NCI-H2227 treated with DMSO at 0.1 percent for 48 hours (cell line): ENCODE measurements at regions not wholly inside any gene's neighbourhood (a gene's known extent, or its start where the extent isn't known, plus 50 kb on each side); places are given as distances from the start of the nearest gene placed in this dataset.
"Not testable (repeated sequence)": the region's sequence is repeated elsewhere in the genome, so short reads cannot be mapped to it uniquely, and the experiment has no call there.

Experiments used
- DNase-seq: peaks from one replicate; lab custom pipeline; 2025; lab: John Stamatoyannopoulos, UW

- DNase-seq: no peak
These were observed 342.8 kb downstream of the DHX15 start for GRCh38 chr4:24241511-24241910.

GRCh38 chr4:24240655-24241054 is 343.7 kb downstream of the DHX15 start:
- DNase-seq: no peak

- no peak for DNase-seq
These were observed 346.6 kb downstream of the DHX15 start for GRCh38 chr4:24237709-24238108.

GRCh38 chr4:24236532-24236931 is 346.7 kb upstream of the PPARGC1A start:
- no peak for DNase-seq

- DNase-seq: no peak
These were observed 346.3 kb upstream of the PPARGC1A start for GRCh38 chr4:24236120-24236519.

- no peak for DNase-seq
These were observed 345.8 kb upstream of the PPARGC1A start for GRCh38 chr4:24235618-24236017.

GRCh38 chr4:24234288-24234848 is 344.5 kb upstream of the PPARGC1A start:
- no peak for DNase-seq

GRCh38 chr4:24230955-24231354 is 341.1 kb upstream of the PPARGC1A start:
- DNase-seq: no peak

- no peak for DNase-seq
These were observed 340.1 kb upstream of the PPARGC1A start for GRCh38 chr4:24229978-24230377.

- DNase-seq: no peak
These were observed 338.8 kb upstream of the PPARGC1A start for GRCh38 chr4:24228692-24229091.

- no peak for DNase-seq
These were observed 336.8 kb upstream of the PPARGC1A start for GRCh38 chr4:24226667-24227066.

GRCh38 chr4:24226023-24226422 is 336.2 kb upstream of the PPARGC1A start:
- DNase-seq: no peak

GRCh38 chr4:24224446-24224845 is 334.6 kb upstream of the PPARGC1A start:
- DNase-seq: no peak

GRCh38 chr4:24219209-24219608 is 329.4 kb upstream of the PPARGC1A start:
- no peak for DNase-seq

- no peak for DNase-seq
These were observed 328.7 kb upstream of the PPARGC1A start for GRCh38 chr4:24218566-24218965.

GRCh38 chr4:24214796-24215195 is 324.9 kb upstream of the PPARGC1A start:
- no peak for DNase-seq

GRCh38 chr4:24213961-24214360 is 324.1 kb upstream of the PPARGC1A start:
- no peak for DNase-seq

GRCh38 chr4:24212642-24213041 is 322.8 kb upstream of the PPARGC1A start:
- no peak for DNase-seq

GRCh38 chr4:24211856-24212255 is 322.0 kb upstream of the PPARGC1A start:
- no peak for DNase-seq

- DNase-seq: no peak
These were observed 320.6 kb upstream of the PPARGC1A start for GRCh38 chr4:24210332-24210902.

GRCh38 chr4:24209906-24210305 is 320.1 kb upstream of the PPARGC1A start:
- DNase-seq: no peak

- no peak for DNase-seq
These were observed 319.3 kb upstream of the PPARGC1A start for GRCh38 chr4:24209131-24209530.

- DNase-seq: no peak
These were observed 318.8 kb upstream of the PPARGC1A start for GRCh38 chr4:24208691-24209090.

- not testable (repeated sequence) for DNase-seq
These were observed 314.9 kb upstream of the PPARGC1A start for GRCh38 chr4:24204708-24205107.
